SJSA1 (cell line): ENCODE measurements at regions not wholly inside any gene's neighbourhood (a gene's known extent, or its start where the extent isn't known, plus 50 kb on each side); places are given as distances from the start of the nearest gene placed in this dataset.
"Not testable (repeated sequence)": the region's sequence is repeated elsewhere in the genome, so short reads cannot be mapped to it uniquely, and the experiment has no call there.

ENCODE experiments used
- DNase-seq, 2 experiments: peaks; one replicate each; pipeline ENCODE4 v3.0.0-alpha.2; 2015 to 2020; ENCODE audit warnings: low spot score in 2 of 2, low read depth in 1 of 2
- H3K27ac ChIP-seq: fragments of 250-450 bp; sonication (Bioruptor Pico); 2 replicates; pipeline ENCODE4 v1.5.1; 2020; ENCODE audit warnings: mild to moderate bottlenecking, moderate library complexity
- H3K27me3 ChIP-seq: fragments of 250-450 bp; sonication (Bioruptor Pico); replicated peaks from 2 replicates; pipeline ENCODE4 v1.5.1; 2020; ENCODE audit warnings: mild to moderate bottlenecking, moderate library complexity
- H3K36me3 ChIP-seq: fragments of 250-450 bp; sonication (Bioruptor Pico); 2 replicates; pipeline ENCODE4 v1.5.1; 2020; ENCODE audit warnings: mild to moderate bottlenecking
- H3K4me1 ChIP-seq: fragments of 250-450 bp; sonication (Bioruptor Pico); replicated peaks from 2 replicates; pipeline ENCODE4 v1.6.1; 2021; ENCODE audit warnings: mild to moderate bottlenecking
- H3K4me3 ChIP-seq: fragments of 250-450 bp; sonication (Bioruptor Pico); 2 replicates; pipeline ENCODE4 v1.5.1; 2020; ENCODE audit warnings: mild to moderate bottlenecking
- H3K9me3 ChIP-seq: fragments of 250-450 bp; sonication (Bioruptor Pico); replicated peaks from 2 replicates; pipeline ENCODE4 v1.5.1; 2020; ENCODE audit warnings: mild to moderate bottlenecking

GRCh38 chr11:28792856-28793255 lies 684.7 kb downstream of the METTL15 start:
- Histone ChIP-seq H3K27ac (no peak overlapping the region), H3K4me3 (no peak overlapping the region), H3K36me3 (no peaks in the 10 kb centered on the region), H3K9me3 (no peaks in the 10 kb centered on the region), H3K4me1 (peaks cover 4% of the 10 kb centered on the region; the same call in 1 of the 2 replicates), H3K27me3 (no peaks in the 10 kb centered on the region)
- no peak for DNase-seq

- not testable (repeated sequence) for H3K27me3 ChIP-seq, H3K4me3 ChIP-seq, H3K36me3 ChIP-seq, H3K9me3 ChIP-seq, H3K27ac ChIP-seq
- DNase-seq, result peak in 1 of 2 experiments; percentile 44
- peaks cover 10% of the 10 kb centered on the region; the same call in 1 of the 2 replicates for H3K4me1 ChIP-seq
Observed at GRCh38 chr11:28787897-28788296, 679.7 kb downstream of the METTL15 start.

DNA sequence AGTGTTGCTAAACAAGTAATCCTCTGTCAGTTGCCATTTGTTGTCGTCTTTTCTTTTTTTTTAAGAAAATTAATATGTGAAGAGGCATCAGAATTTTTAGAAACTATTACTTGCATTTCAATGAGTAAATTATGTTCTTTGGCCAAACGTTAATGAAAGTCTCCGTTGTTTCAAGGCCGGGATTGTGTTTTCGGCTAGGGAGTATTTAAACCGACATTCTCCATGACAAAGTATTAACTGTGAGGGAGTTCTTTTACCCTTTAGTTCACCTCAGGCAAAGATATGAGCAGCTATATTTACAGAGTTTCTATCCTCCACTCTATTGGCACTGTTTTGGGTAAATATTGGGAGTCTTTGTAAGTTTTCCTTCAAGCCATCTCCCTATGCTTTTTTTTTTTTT lies 668.9 kb downstream of the METTL15 start:
- Histone ChIP-seq H3K27ac (no peak overlapping the region), H3K4me3 (no peak overlapping the region), H3K36me3 (no peaks in the 10 kb centered on the region), H3K4me1 (no peaks in the 10 kb centered on the region), H3K27me3 (no peaks in the 10 kb centered on the region), H3K9me3 (no peaks in the 10 kb centered on the region; the same call in 1 of the 2 replicates)
- no peak for DNase-seq

DNA sequence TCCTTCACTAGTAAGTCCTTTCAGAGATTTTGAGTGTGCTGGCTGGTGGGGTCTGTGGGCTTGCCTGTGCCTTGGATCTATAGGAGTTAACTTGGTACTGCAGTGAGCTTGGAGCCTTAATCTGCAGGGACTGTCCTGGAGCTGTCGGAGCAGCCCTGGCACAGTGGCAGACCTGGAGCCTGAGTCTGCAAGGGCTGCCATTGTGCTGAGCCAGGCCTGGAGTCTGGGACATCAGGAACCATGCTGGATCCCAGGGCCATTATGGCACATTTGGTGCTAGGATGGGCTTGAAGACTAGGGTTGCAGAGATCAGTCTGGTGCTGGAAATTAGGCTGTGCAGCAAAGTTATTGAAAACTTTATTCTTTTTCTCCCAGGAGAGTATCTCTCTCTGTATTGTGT lies 665.4 kb downstream of the METTL15 start:
- no peaks in the 10 kb centered on the region for H3K36me3 ChIP-seq
- H3K4me3 ChIP-seq, result no peak overlapping the region
- no peaks in the 10 kb centered on the region for H3K4me1 ChIP-seq
- H3K9me3 ChIP-seq, result no peaks in the 10 kb centered on the region
- H3K27me3 ChIP-seq, result no peaks in the 10 kb centered on the region
- no peak for DNase-seq
- H3K27ac ChIP-seq, result no peak overlapping the region

DNA sequence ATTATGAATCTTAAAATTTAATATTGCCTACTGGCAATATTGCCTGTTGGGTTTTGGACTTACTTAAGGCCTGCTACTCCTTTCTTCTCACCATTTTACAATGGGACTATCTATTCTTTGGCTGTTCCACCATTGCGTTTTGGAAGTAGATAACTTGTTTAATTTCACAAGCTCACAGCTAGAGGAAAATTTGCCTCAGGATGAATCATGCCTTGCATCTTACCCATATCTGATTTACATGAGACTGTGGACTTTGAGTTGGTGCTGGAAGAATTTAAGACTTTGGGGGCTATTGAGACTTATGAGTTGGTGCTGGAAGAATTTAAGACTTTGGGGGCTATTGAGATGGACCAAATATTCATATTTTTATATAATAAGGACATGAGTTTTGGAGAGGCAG lies 662.6 kb downstream of the METTL15 start:
- no peak overlapping the region for H3K27ac ChIP-seq
- peaks cover 9% of the 10 kb centered on the region for H3K4me1 ChIP-seq
- H3K36me3 ChIP-seq, result no peaks in the 10 kb centered on the region
- DNase-seq, result no peak
- H3K4me3 ChIP-seq, result no peak overlapping the region
- H3K27me3 ChIP-seq, result no peaks in the 10 kb centered on the region
- no peaks in the 10 kb centered on the region; the same call in 1 of the 2 replicates for H3K9me3 ChIP-seq

DNA sequence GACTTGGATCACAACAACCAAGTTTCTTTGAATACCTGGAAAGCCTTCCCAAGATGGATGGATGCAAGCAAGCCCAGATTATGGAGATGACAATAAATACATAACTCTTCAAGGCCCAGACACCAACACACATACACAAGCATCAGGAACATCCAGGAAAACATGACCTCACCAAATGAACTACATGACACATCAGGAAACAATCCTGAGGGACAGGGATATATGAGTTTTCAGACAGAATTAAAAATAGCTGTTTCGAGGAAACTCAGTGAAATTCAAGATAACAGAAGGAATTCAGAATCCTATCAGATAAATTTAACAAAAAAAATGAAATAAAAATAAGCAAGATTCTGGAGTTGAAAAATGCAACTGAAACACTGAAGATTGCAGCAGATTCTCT lies 659.4 kb downstream of the METTL15 start:
- no peaks in the 10 kb centered on the region for H3K36me3 ChIP-seq
- H3K27ac ChIP-seq, result 0 out of 2 replicates have a peak overlapping the region, but pooled peaks have one; percentile 19
- peak in 1 of 2 experiments; percentile 26 for DNase-seq
- H3K27me3 ChIP-seq, result no peaks in the 10 kb centered on the region
- H3K4me1 ChIP-seq, result peaks cover 9% of the 10 kb centered on the region
- H3K9me3 ChIP-seq, result no peaks in the 10 kb centered on the region; the same call in 1 of the 2 replicates
- no peak overlapping the region for H3K4me3 ChIP-seq

- Histone ChIP-seq H3K9me3 (no peaks in the 10 kb centered on the region; the same call in 1 of the 2 replicates), H3K36me3 (no peaks in the 10 kb centered on the region), H3K27me3 (no peaks in the 10 kb centered on the region), H3K27ac (no peak overlapping the region), H3K4me3 (no peak overlapping the region), H3K4me1 (peaks cover 27% of the 10 kb centered on the region)
- no peak for DNase-seq
Observed at GRCh38 chr11:28763876-28764275, 655.7 kb downstream of the METTL15 start.

DNA sequence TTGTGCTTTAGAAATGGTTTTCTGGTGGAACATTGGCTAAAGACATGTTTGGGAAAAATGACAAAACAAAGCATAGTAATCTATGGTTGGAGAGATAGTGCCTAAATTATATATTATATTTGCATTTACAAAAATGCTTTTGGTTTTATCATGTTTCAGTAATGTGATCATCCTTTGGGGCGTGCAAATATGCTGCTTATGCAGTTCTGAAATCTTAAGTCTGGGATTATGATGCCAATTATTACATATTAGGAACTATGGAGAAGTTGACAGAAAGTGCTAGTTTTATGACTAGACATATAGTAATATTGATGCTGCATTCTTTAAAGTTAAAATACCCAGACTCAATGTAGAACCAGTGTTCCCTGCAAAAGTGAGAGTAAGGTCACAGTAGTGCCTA lies 655.0 kb downstream of the METTL15 start:
- Histone ChIP-seq H3K36me3 (no peaks in the 10 kb centered on the region), H3K27ac (no peak overlapping the region), H3K4me1 (peaks cover 33% of the 10 kb centered on the region), H3K27me3 (no peaks in the 10 kb centered on the region), H3K4me3 (no peak overlapping the region), H3K9me3 (no peaks in the 10 kb centered on the region; the same call in 1 of the 2 replicates)
- no peak for DNase-seq

DNA sequence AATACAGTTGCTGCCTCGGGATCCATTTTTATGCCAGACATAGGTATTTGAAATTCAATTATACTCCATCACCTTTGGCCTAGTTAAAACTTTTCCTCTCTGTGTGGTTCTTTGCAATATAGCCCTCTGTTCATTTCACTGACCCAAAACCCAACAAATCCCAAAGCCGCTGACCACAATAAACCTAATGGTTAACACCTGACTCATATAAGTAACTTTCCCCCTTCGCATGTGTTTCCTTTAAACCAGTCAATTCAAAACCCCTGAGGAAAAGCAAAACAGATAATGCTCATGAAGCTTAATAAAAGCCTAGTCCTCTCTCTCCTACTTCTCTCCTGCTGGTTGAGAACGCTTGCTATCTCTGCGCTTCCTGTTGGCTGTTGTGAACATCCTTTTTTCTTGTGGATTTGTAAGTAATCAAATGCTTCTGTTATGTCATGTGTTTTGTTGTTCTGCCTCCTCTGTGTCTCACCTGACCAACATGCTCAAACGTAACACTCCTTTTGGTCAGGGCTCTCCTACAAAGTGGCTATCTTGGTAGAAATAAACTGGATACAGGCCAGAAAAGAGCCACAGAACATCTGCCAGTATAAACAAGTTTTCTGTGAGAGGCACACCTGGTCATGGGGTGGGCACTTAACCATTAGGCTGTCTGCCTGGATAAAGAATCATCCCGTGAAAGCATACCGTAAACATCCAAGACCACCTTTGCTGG lies 652.6 kb downstream of the METTL15 start:
- peak in 1 of 2 experiments; percentile 31 for DNase-seq
- peaks cover 45% of the 10 kb centered on the region for H3K4me1 ChIP-seq
- H3K9me3 ChIP-seq, result no peaks in the 10 kb centered on the region
- H3K36me3 ChIP-seq, result no peaks in the 10 kb centered on the region
- no peaks in the 10 kb centered on the region for H3K27me3 ChIP-seq
- no peak overlapping the region for H3K4me3 ChIP-seq
- H3K27ac ChIP-seq, result peak overlapping the region; percentile 8; the same call in 1 of the 2 replicates

GRCh38 chr11:28759311-28759710 lies 651.1 kb downstream of the METTL15 start:
- Histone ChIP-seq H3K36me3 (no peaks in the 10 kb centered on the region), H3K27me3 (no peaks in the 10 kb centered on the region), H3K4me1 (peaks cover 45% of the 10 kb centered on the region), H3K9me3 (no peaks in the 10 kb centered on the region), H3K4me3 (no peak overlapping the region), H3K27ac (no peak overlapping the region)
- peak in 1 of 2 experiments; percentile 13 for DNase-seq

DNA sequence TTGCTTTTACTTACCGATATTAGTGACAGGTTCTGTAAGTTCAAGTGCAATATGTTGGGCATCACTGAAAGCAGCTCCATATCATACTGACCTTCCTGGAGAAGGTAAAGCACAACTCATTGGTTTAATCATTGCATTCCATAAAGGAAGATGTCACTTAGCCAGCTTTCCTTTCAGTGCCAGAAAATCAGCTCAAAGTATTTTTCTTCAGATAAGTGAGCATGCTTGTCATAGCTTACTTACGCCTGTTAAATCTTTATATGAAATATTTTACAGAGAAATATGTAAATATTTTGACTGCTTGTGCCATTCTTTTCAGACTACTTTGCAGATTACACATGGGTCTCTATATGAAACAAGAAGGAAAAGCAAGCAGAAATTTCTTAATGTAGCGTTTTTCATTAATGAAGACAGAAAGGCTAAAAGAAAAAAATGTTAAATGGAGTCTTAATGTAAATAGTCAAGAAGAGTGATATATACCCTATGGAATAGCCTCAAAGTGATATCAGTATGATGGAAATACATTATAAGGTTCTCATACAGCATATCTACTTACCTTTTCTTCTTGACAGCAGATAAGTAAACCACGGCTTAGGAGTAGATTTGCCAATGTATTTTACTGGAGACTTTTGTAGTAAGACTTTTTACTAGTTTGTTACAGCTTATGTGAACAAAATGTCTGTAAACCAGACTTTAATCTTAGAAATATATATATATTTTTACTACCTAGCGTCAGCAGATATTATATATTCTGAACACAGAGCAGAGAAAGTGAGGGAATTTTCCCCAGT lies 649.7 kb downstream of the METTL15 start:
- no peak overlapping the region for H3K4me3 ChIP-seq
- peak overlapping the region; percentile 84 for H3K27ac ChIP-seq
- H3K4me1 ChIP-seq, result peaks cover 45% of the 10 kb centered on the region
- H3K36me3 ChIP-seq, result no peaks in the 10 kb centered on the region
- DNase-seq, result peak in 1 of 2 experiments; percentile 66
- H3K27me3 ChIP-seq, result no peaks in the 10 kb centered on the region
- no peaks in the 10 kb centered on the region for H3K9me3 ChIP-seq

- Histone ChIP-seq H3K4me3 (no peak overlapping the region), H3K9me3 (no peaks in the 10 kb centered on the region), H3K27me3 (no peaks in the 10 kb centered on the region), H3K27ac (peak overlapping the region; percentile 84), H3K4me1 (peaks cover 45% of the 10 kb centered on the region), H3K36me3 (no peaks in the 10 kb centered on the region)
- peak; percentile 49 to 85 for DNase-seq
Observed at GRCh38 chr11:28756977-28757376, 648.8 kb downstream of the METTL15 start.

GRCh38 chr11:28743061-28743550 lies 634.9 kb downstream of the METTL15 start:
- Histone ChIP-seq H3K36me3 (no peaks in the 10 kb centered on the region; the same call in 1 of the 2 replicates), H3K27me3 (no peaks in the 10 kb centered on the region), H3K4me3 (no peak overlapping the region), H3K4me1 (peaks cover 31% of the 10 kb centered on the region), H3K9me3 (no peaks in the 10 kb centered on the region), H3K27ac (peak overlapping the region; percentile 25)
- peak; percentile 68 to 97 for DNase-seq
